A673 (cell line): ENCODE measurements at regions not wholly inside any gene's neighbourhood (a gene's known extent, or its start where the extent isn't known, plus 50 kb on each side); places are given as distances from the start of the nearest gene placed in this dataset.

ENCODE experiments used
- EZH2 ChIP-seq: fragments of 200-600 bp; sonication (generic); IDR thresholded peaks from 2 replicates; pipeline ENCODE4 v1.6.1; 2017; ENCODE audit warnings: borderline replicate concordance, low read depth, mild to moderate bottlenecking, mixed read lengths, antibody characterized with exemption, low read length; ENCODE audit not compliant: poor library complexity, severe bottlenecking
- TF ChIP-seq, protein P1 (sequence below): fragments of 300-800, 200-600 bp; sonication (generic); conservative IDR thresholded peaks from 2 replicates; pipeline ENCODE4 v1.5.1; 2017; ENCODE audit warnings: low read depth, mild to moderate bottlenecking, antibody characterized with exemption, low read length, moderate library complexity, mixed read lengths

DNA sequence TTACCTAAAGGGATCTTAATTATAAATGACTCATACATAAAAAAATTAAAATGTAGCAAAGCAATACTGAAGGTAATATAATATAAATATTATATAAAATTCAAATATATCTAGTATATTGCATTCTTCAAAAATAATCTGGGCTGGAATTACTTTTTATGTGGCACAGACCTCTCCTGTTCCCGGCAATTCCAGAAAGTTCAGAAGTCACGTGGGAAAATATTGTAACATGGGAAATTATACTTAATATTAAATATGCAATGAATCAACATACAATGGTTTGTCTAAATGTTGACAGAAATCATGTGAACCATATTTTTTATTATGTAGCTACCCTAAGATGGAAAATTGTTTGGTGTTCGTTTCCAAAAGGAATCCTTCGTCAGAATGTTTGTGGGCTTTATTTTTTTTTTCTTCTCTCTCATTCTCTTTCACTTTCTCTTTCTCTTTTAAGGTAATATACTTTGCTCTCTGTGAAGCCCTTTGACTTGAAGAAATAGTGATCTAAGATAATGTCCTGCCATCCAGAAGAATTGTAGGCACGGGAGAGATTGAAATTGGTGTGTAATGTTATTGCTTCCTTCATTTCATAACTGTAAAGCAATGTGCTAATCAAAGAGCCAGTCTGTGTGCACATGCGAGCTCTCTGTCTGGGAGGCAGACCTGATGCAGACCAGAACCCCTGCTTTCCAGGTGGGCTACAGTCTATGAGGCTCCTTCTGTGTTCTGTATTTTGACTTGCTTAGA, 559.4 kb downstream of the NR2F2 start:
- TF ChIP-seq, protein P1, sequence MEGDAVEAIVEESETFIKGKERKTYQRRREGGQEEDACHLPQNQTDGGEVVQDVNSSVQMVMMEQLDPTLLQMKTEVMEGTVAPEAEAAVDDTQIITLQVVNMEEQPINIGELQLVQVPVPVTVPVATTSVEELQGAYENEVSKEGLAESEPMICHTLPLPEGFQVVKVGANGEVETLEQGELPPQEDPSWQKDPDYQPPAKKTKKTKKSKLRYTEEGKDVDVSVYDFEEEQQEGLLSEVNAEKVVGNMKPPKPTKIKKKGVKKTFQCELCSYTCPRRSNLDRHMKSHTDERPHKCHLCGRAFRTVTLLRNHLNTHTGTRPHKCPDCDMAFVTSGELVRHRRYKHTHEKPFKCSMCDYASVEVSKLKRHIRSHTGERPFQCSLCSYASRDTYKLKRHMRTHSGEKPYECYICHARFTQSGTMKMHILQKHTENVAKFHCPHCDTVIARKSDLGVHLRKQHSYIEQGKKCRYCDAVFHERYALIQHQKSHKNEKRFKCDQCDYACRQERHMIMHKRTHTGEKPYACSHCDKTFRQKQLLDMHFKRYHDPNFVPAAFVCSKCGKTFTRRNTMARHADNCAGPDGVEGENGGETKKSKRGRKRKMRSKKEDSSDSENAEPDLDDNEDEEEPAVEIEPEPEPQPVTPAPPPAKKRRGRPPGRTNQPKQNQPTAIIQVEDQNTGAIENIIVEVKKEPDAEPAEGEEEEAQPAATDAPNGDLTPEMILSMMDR = no peak
- no peak for TF ChIP-seq EZH2
